ENCODE measurements at regions not wholly inside any gene's neighbourhood (a gene's known extent, or its start where the extent isn't known, plus 50 kb on each side); places are given as distances from the start of the nearest gene placed in this dataset.
"Not testable (repeated sequence)": the region's sequence is repeated elsewhere in the genome, so short reads cannot be mapped to it uniquely, and the experiment has no call there.

DNA sequence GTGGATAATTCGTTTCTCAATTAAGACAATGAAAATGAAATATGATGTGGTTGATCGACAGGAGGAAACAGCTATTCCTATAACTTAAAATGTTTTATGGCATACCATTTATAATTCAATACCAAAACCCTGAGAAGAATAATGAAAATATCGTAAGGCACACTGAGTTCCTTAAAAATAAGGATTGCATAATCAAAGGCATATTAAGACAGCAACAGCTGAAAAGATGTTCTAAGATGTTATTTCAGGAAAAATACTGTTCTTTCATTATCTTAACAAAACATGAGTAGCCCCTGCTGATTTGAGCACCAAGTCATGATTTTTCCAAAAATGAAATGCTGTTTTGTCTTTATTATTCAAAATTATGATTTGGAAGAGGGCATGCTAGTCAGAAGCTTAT lies 189.4 kb upstream of the ALG10 start:
- Histone ChIP-seq H3K27ac (no peak overlapping the region), H3K4me3 (no peak overlapping the region)
- TF ChIP-seq, protein P1, sequence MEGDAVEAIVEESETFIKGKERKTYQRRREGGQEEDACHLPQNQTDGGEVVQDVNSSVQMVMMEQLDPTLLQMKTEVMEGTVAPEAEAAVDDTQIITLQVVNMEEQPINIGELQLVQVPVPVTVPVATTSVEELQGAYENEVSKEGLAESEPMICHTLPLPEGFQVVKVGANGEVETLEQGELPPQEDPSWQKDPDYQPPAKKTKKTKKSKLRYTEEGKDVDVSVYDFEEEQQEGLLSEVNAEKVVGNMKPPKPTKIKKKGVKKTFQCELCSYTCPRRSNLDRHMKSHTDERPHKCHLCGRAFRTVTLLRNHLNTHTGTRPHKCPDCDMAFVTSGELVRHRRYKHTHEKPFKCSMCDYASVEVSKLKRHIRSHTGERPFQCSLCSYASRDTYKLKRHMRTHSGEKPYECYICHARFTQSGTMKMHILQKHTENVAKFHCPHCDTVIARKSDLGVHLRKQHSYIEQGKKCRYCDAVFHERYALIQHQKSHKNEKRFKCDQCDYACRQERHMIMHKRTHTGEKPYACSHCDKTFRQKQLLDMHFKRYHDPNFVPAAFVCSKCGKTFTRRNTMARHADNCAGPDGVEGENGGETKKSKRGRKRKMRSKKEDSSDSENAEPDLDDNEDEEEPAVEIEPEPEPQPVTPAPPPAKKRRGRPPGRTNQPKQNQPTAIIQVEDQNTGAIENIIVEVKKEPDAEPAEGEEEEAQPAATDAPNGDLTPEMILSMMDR (IDR thresholded peaks at IDR 0.05), result no peak
- DNase-seq (ENCODE audit: low spot score), result no peak

DNA sequence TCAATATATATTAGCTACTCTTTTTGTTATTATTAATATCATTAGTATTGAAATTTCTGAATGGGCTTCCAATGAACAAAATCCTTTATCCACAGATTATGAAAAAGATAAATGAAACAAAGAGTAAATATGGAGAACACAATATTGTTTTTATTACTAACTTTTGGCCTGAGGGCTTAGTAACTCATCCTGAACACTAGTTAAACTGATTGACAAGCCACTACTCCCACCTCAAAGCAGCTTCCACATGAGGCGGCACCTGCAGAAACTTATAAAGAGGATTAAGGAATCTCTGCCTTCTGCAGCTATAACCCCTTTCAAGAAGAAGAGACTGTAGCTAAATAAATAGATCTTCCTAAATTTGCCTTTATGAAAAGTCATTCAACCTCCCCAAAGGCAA lies 187.6 kb upstream of the ALG10 start:
- TF ChIP-seq, protein P1 (IDR thresholded peaks at IDR 0.05), result no peak
- Histone ChIP-seq H3K4me3 (no peak overlapping the region), H3K27ac (no peak overlapping the region)
- no peak for DNase-seq (ENCODE audit: low spot score)

DNA sequence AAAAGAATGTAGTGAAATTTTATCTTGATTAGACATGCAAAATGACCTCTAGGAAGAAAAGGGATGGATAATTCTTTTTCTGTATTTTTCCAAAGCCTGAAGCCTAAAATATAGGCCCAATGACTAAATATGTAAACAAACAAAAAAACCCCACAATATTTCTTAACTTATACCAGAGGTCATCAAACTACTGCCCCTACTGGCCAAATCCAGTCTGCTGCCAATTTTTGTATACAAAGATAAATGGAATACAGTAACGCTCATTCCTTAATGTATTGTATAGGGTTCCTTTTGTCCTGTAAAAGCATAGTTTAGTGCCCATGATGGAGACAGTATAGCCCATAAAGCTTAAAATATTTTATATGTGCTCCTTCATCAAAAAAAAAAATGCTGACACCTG lies 145.7 kb upstream of the ALG10 start:
- Histone ChIP-seq H3K4me3 (no peak overlapping the region), H3K27ac (no peak overlapping the region)
- TF ChIP-seq, protein P1 (IDR thresholded peaks at IDR 0.05), result no peak
- no peak for DNase-seq (ENCODE audit: low spot score)

DNA sequence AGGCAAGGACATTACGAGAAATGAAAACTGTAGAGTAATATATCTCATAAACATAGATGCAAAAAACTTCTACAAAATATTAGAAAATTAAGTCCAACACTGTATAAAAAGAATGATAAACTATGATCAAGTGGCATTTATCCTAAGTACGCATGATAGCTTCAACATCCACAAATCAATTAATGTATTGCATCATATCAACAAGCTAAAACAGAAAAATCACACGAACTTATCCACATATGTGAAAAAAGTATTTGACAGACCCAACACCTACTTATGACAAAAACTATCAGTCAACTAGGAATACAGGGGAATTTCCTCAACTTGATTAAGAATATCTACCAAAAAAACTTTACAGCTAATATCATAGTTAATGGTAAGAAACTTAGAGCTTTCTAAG lies 129.9 kb upstream of the ALG10 start:
- no peak for DNase-seq (ENCODE audit: low spot score)
- no peak overlapping the region for H3K27ac ChIP-seq
- no peak overlapping the region for H3K4me3 ChIP-seq
- TF ChIP-seq, protein P1 (IDR thresholded peaks at IDR 0.05), result no peak

DNA sequence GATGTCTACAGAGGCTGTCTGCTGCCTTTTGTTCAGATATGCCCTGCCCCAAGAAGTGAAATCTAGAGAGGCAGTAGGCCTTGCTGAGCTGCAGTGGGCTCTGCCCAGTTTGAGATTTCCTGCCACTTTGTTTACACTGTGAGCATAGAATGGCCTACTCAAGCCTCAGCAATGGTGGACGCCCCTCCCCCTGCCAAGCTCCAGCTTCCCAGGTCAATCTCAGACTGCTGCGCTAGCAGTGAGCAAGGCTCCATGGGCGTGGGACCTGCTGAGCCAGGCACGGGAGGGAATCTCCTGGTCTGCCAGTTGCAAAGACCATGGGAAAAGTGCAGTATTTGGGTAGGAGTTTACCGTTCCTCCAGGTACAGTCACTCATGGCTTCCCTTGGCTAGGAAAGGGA lies 101.8 kb upstream of the ALG10 start:
- H3K4me3 ChIP-seq; DNase-seq (ENCODE audit: low spot score); H3K27ac ChIP-seq: not testable (repeated sequence)

DNA sequence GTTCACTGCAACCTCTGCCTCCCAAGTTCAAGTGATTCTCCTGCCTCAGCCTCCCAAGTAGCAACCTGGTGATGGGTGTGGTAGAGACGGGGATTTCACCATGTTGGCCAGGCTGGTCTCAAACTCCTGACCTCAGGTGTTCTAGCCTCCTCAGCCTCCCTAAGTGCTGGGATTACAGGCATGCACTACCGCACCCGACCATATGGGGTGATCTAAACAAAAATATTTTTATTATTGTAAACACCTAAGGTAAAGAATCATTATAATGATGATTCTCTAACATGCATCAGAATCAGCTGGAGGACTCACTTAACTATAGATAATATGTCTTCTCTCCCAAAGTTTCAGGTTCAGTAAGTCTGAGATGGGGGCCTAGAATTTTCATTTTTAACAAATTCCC lies 96.2 kb upstream of the ALG10 start:
- Histone ChIP-seq H3K27ac (no peak overlapping the region), H3K4me3 (no peak overlapping the region)
- TF ChIP-seq, protein P1 (IDR thresholded peaks at IDR 0.05), result no peak
- no peak for DNase-seq (ENCODE audit: low spot score)

DNA sequence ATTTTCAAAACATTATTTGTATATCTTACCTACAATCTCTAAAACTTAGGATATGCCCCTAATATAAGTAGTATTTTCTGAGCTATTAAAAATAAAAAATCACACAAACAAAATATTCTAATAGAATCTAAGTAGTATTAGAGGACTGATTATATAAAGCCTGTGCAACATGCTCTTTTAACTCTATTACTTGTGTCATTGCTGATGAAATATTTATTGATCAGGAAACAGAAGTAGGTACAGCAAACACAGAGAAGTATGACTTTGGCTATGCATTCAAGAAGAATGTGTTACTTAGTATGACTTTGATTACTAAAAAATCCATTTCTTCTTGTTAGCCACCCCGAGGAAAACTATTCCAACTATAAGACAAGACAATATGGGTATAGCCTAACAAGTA lies 84.6 kb upstream of the ALG10 start:
- not testable (repeated sequence) for H3K27ac ChIP-seq; H3K4me3 ChIP-seq; DNase-seq (ENCODE audit: low spot score)

DNA sequence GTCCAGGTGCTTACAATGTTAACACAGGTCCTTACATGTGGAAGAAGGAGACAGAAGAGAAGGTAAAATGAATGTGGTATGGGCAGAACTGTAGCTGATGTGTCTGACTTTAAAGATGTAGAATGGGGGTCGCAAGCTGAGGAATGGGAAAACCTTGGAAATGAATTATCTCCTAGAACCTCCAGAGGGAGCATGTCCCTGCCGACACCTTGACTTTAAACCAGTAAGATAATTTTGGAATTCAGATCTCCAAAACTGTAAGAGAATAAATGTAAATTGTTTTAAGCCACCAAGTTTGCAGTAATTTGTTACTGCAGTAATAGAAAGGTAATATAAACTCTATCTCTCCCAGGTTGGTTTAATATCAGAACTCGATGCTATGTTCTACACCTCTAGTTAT lies 80.1 kb upstream of the ALG10 start:
- DNase-seq (ENCODE audit: low spot score), result no peak
- no peak overlapping the region for H3K4me3 ChIP-seq
- H3K27ac ChIP-seq, result no peak overlapping the region
- TF ChIP-seq, protein P1 (IDR thresholded peaks at IDR 0.05), result no peak
